ENCODE measurements at regions not wholly inside any gene's neighbourhood (a gene's known extent, or its start where the extent isn't known, plus 50 kb on each side); places are given as distances from the start of the nearest gene placed in this dataset.
A peak's percentile ranks its signal among the peaks of the same experiment; 100 is the strongest.

- Mint-ChIP-seq H3K27ac (peak overlapping the region in 2 of 7 donors; percentile 46 to 61), H3K36me3 (no peaks in the 10 kb centered on the region), H3K9me3 (peaks cover 4 to 19% (median 10%) of the 10 kb centered on the region in 7 donors), H3K27me3 (ENCODE audit: low read depth in 3 of 3) (peaks cover 0 to 3% (median 0%) of the 10 kb centered on the region in 3 donors), H3K4me3 (no peak overlapping the region), H3K4me1 (no peaks in the 10 kb centered on the region)
- no peak overlapping the region for H2AFZ ChIP-seq (ENCODE audit: insufficient read depth, low read depth, low read length, poor library complexity, severe bottlenecking)
- H3K36me3 ChIP-seq (replicated peaks in 1 of 2; ENCODE audit: control insufficient read depth in 1 of 2, insufficient read depth in 2 of 2, low read length in 2 of 2) = no peaks in the 10 kb centered on the region
- no peaks in the 10 kb centered on the region for H3K79me2 ChIP-seq (ENCODE audit: insufficient read depth, low read length)
- intact Hi-C loops (cut with micrococcal nuclease) = no loop called here
- H3K27ac ChIP-seq (ENCODE audit: low read depth in 1 of 2, low read length in 2 of 2) = no peak overlapping the region
- no peaks in the 10 kb centered on the region for H4K20me1 ChIP-seq (ENCODE audit: insufficient read depth, low read length)
- H3K9ac ChIP-seq (ENCODE audit: insufficient read depth, low read length, poor library complexity, severe bottlenecking) = no peak overlapping the region
- no peaks in the 10 kb centered on the region for H3K4me1 ChIP-seq (ENCODE audit: control insufficient read depth in 1 of 2, insufficient read depth in 2 of 2, low read length in 2 of 2)
- no peak for DNase-seq
- TF ChIP-seq CTCF (IDR thresholded peaks at IDR 0.05) = no peak
- H3K27me3 ChIP-seq (ENCODE audit: control insufficient read depth in 2 of 2, insufficient read depth in 2 of 2, low read length in 2 of 2) = no peaks in the 10 kb centered on the region
- 95% methylated on average over 2 of the region's 2 CpGs for WGBS (ENCODE audit: insufficient coverage)
- peaks cover 0 to 2% of the 10 kb centered on the region in 2 donors for H3K9me3 ChIP-seq (replicated peaks in 1 of 2; ENCODE audit: control insufficient read depth in 1 of 2, insufficient read depth in 1 of 2, low read length in 2 of 2)
- H3K4me3 ChIP-seq (replicated peaks in 1 of 3; ENCODE audit: low read depth in 2 of 3, low read length in 3 of 3) = no peak overlapping the region
- H3K4me2 ChIP-seq (replicated peaks; ENCODE audit: extremely low read depth, low read length, poor library complexity, severe bottlenecking) = no peak overlapping the region
Measured at GRCh38 chr2:61750624-61751023, 103.2 kb downstream of the FAM161A start.

- H3K9me3 ChIP-seq (replicated peaks in 1 of 2; ENCODE audit: control insufficient read depth in 1 of 2, insufficient read depth in 1 of 2, low read length in 2 of 2) = no peaks in the 10 kb centered on the region
- no peaks in the 10 kb centered on the region for H3K27me3 ChIP-seq (ENCODE audit: control insufficient read depth in 2 of 2, insufficient read depth in 2 of 2, low read length in 2 of 2)
- Mint-ChIP-seq H3K27ac (peak overlapping the region in 1 of 7 donors; percentile 57), H3K4me3 (no peak overlapping the region), H3K27me3 (ENCODE audit: low read depth in 3 of 3) (peaks cover 0 to 4% (median 3%) of the 10 kb centered on the region in 3 donors), H3K36me3 (no peaks in the 10 kb centered on the region), H3K4me1 (no peaks in the 10 kb centered on the region), H3K9me3 (no peaks in the 10 kb centered on the region)
- TF ChIP-seq CTCF (IDR thresholded peaks at IDR 0.05) = no peak
- 100% methylated on average over 2 of the region's 6 CpGs for WGBS (ENCODE audit: insufficient coverage)
- intact Hi-C loops (cut with micrococcal nuclease) = no loop called here
- no peak overlapping the region for H3K4me2 ChIP-seq (replicated peaks; ENCODE audit: extremely low read depth, low read length, poor library complexity, severe bottlenecking)
- H3K4me3 ChIP-seq (replicated peaks in 1 of 3; ENCODE audit: low read depth in 2 of 3, low read length in 3 of 3) = no peak overlapping the region
- H3K79me2 ChIP-seq (ENCODE audit: insufficient read depth, low read length) = no peaks in the 10 kb centered on the region
- no peaks in the 10 kb centered on the region for H3K4me1 ChIP-seq (ENCODE audit: control insufficient read depth in 1 of 2, insufficient read depth in 2 of 2, low read length in 2 of 2)
- no peaks in the 10 kb centered on the region for H3K36me3 ChIP-seq (replicated peaks in 1 of 2; ENCODE audit: control insufficient read depth in 1 of 2, insufficient read depth in 2 of 2, low read length in 2 of 2)
- H2AFZ ChIP-seq (ENCODE audit: insufficient read depth, low read depth, low read length, poor library complexity, severe bottlenecking) = no peak overlapping the region
- no peak overlapping the region for H3K27ac ChIP-seq (ENCODE audit: low read depth in 1 of 2, low read length in 2 of 2)
- no peak for DNase-seq
- no peak overlapping the region for H3K9ac ChIP-seq (ENCODE audit: insufficient read depth, low read length, poor library complexity, severe bottlenecking)
- no peaks in the 10 kb centered on the region for H4K20me1 ChIP-seq (ENCODE audit: insufficient read depth, low read length)
Measured at GRCh38 chr2:61742955-61743354, 110.9 kb downstream of the FAM161A start.
